ENCODE measurements at regions not wholly inside any gene's neighbourhood (a gene's known extent, or its start where the extent isn't known, plus 50 kb on each side); places are given as distances from the start of the nearest gene placed in this dataset.

- TF ChIP-seq ZNF626 (tag by site-specific recombination; IDR thresholded peaks at IDR 0.05) (no peak), ZNF184 (tag by site-specific recombination; IDR thresholded peaks at IDR 0.05) (no peak), MZF1 (tag by site-specific recombination; IDR thresholded peaks at IDR 0.05; ENCODE audit: borderline replicate concordance) (no peak), ZNF658 (tag by site-specific recombination; IDR thresholded peaks at IDR 0.05) (no peak), ZXDB (tag by site-specific recombination; IDR thresholded peaks at IDR 0.05) (no peak), ZNF707 (tag by site-specific recombination; IDR thresholded peaks at IDR 0.05) (no peak), ZBTB17 (tag by site-specific recombination; IDR thresholded peaks at IDR 0.05) (no peak), ZNF221 (tag by site-specific recombination; IDR thresholded peaks at IDR 0.05; ENCODE audit: borderline replicate concordance) (no peak), ZNF76 (tag by site-specific recombination; IDR thresholded peaks at IDR 0.05; ENCODE audit: borderline replicate concordance, low read depth) (no peak), ZNF148 (tag by site-specific recombination; IDR thresholded peaks at IDR 0.05; ENCODE audit: borderline replicate concordance) (no peak), ZNF37A (tag by site-specific recombination; IDR thresholded peaks at IDR 0.05) (no peak), SP7 (tag by site-specific recombination; IDR thresholded peaks at IDR 0.05) (no peak)
- CTCF ChIA-PET, result interaction anchor here (0.6 kb wide), 1 partner anchor 1404 kb away, joined by 3 read pairs; no protein-coding TSS in a partner anchor
- H3K4me1 ChIP-seq (ENCODE audit: control insufficient read depth, insufficient read depth, low read length), result no peaks in the 10 kb centered on the region
- no peak overlapping the region for H3K27ac ChIP-seq (ENCODE audit: extremely low read depth, low read depth, low read length)
- H3K4me3 ChIP-seq (ENCODE audit: low read depth, low read length), result no peak overlapping the region
- H3K36me3 ChIP-seq (ENCODE audit: control insufficient read depth in 2 of 2, insufficient read depth in 1 of 2, low read length in 2 of 2), result peaks cover 0 to 3% of the 10 kb centered on the region in 2 experiments; a peak in 1 of 3 replicates
- H3K9me3 ChIP-seq (ENCODE audit: control insufficient read depth, insufficient read depth, low read depth, low read length), result no peaks in the 10 kb centered on the region
- POLR2A ChIA-PET, result no interaction called here
These were observed 151.3 kb downstream of the NR4A2 start for GRCh38 chr2:156181208-156181607.

GRCh38 chr2:156177654-156178053 is 154.9 kb downstream of the NR4A2 start:
- Histone ChIP-seq H3K27ac (ENCODE audit: extremely low read depth, low read depth, low read length) (no peak overlapping the region), H3K9me3 (ENCODE audit: control insufficient read depth, insufficient read depth, low read depth, low read length) (no peaks in the 10 kb centered on the region), H3K4me3 (ENCODE audit: low read depth, low read length) (no peak overlapping the region), H3K4me1 (ENCODE audit: control insufficient read depth, insufficient read depth, low read length) (no peaks in the 10 kb centered on the region), H3K36me3 (ENCODE audit: control insufficient read depth in 2 of 2, insufficient read depth in 1 of 2, low read length in 2 of 2) (peaks cover 0 to 3% of the 10 kb centered on the region in 2 experiments; a peak in 1 of 3 replicates)
- CTCF ChIA-PET, result no interaction called here
- TF ChIP-seq ZBTB20 (tag by site-specific recombination; IDR thresholded peaks at IDR 0.05) (no peak), SP7 (tag by site-specific recombination; IDR thresholded peaks at IDR 0.05) (no peak), ZSCAN16 (tag by site-specific recombination; IDR thresholded peaks at IDR 0.05) (no peak), ZNF354C (tag by site-specific recombination; IDR thresholded peaks at IDR 0.05; ENCODE audit: borderline replicate concordance, low read depth) (no peak), ZNF26 (tag by site-specific recombination; IDR thresholded peaks at IDR 0.05) (no peak), ZNF654 (tag by site-specific recombination; IDR thresholded peaks at IDR 0.05; ENCODE audit: low read depth) (no peak), ZNF624 (tag by site-specific recombination; IDR thresholded peaks at IDR 0.05) (no peak), ZNF157 (tag by site-specific recombination; IDR thresholded peaks at IDR 0.05) (no peak), ZNF404 (tag by site-specific recombination; IDR thresholded peaks at IDR 0.05) (no peak), ZNF280C (tag by site-specific recombination; IDR thresholded peaks at IDR 0.05) (no peak), ZNF10 (tag by site-specific recombination; IDR thresholded peaks at IDR 0.05) (no peak)
- POLR2A ChIA-PET, result no interaction called here
